ENCODE measurements at regions not wholly inside any gene's neighbourhood (a gene's known extent, or its start where the extent isn't known, plus 50 kb on each side); places are given as distances from the start of the nearest gene placed in this dataset.

- DNase-seq (ENCODE audit: low read depth): no peak
Measured at GRCh38 chr17:36756695-36757094, 155.3 kb downstream of the MRM1 start.

GRCh38 chr17:36760425-36760824 lies 159.0 kb downstream of the MRM1 start:
- no peak for DNase-seq (ENCODE audit: low read depth)

- no peak for DNase-seq (ENCODE audit: low read depth)
Measured at GRCh38 chr17:36761203-36761950, 160.0 kb downstream of the MRM1 start.

- DNase-seq (ENCODE audit: low read depth): no peak
Measured at GRCh38 chr17:36765436-36766043, 164.2 kb downstream of the MRM1 start.

GRCh38 chr17:36768394-36768793 lies 167.0 kb downstream of the MRM1 start:
- no peak for DNase-seq (ENCODE audit: low read depth)

GRCh38 chr17:36773039-36773438 lies 164.2 kb upstream of the LHX1 start:
- DNase-seq (ENCODE audit: low read depth): no peak

GRCh38 chr17:36777118-36777517 lies 160.2 kb upstream of the LHX1 start:
- DNase-seq (ENCODE audit: low read depth): no peak

- no peak for DNase-seq (ENCODE audit: low read depth)
Measured at GRCh38 chr17:36778448-36778847, 158.8 kb upstream of the LHX1 start.

GRCh38 chr17:36779550-36779949 lies 157.7 kb upstream of the LHX1 start:
- DNase-seq (ENCODE audit: low read depth): no peak

- DNase-seq (ENCODE audit: low read depth): no peak
Measured at GRCh38 chr17:36784633-36785032, 152.6 kb upstream of the LHX1 start.

GRCh38 chr17:36786867-36787266 lies 150.4 kb upstream of the LHX1 start:
- no peak for DNase-seq (ENCODE audit: low read depth)

- no peak for DNase-seq (ENCODE audit: low read depth)
Measured at GRCh38 chr17:36791150-36791941, 145.9 kb upstream of the LHX1 start.

GRCh38 chr17:36791942-36792475 lies 145.3 kb upstream of the LHX1 start:
- DNase-seq (ENCODE audit: low read depth): no peak

GRCh38 chr17:36792849-36793248 lies 144.4 kb upstream of the LHX1 start:
- DNase-seq (ENCODE audit: low read depth): no peak

- no peak for DNase-seq (ENCODE audit: low read depth)
Measured at GRCh38 chr17:36793976-36794375, 143.3 kb upstream of the LHX1 start.

GRCh38 chr17:36807496-36808179 lies 129.6 kb upstream of the LHX1 start:
- DNase-seq (ENCODE audit: low read depth): no peak

- DNase-seq (ENCODE audit: low read depth): no peak
Measured at GRCh38 chr17:36808180-36808661, 129.1 kb upstream of the LHX1 start.

- no peak for DNase-seq (ENCODE audit: low read depth)
Measured at GRCh38 chr17:36812762-36813161, 124.5 kb upstream of the LHX1 start.

GRCh38 chr17:36813357-36813756 lies 123.9 kb upstream of the LHX1 start:
- DNase-seq (ENCODE audit: low read depth): no peak

- DNase-seq (ENCODE audit: low read depth): no peak
Measured at GRCh38 chr17:36813957-36814563, 123.2 kb upstream of the LHX1 start.

- no peak for DNase-seq (ENCODE audit: low read depth)
Measured at GRCh38 chr17:36814958-36815357, 122.3 kb upstream of the LHX1 start.
